ENCODE measurements at regions not wholly inside any gene's neighbourhood (a gene's known extent, or its start where the extent isn't known, plus 50 kb on each side); places are given as distances from the start of the nearest gene placed in this dataset.

DNA sequence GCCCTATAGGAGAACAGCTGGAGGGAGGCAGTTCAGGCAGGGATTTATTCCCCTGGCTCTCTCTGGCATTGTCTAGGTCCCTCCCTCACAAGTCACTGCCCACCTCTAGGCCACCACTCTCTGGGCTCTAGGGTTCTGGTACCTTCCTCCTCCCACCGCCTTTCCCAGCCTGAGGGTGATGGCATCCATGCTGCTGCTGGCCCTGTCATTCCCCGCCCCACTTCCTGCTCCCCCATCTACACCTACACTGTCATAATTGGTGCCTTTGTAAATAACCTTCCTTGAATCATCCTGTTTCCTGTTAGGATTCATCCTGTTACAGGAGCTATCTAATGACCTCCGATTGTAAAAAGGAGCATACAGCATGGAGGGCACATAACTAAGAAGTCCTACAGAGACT, 303.3 kb upstream of the COBL start:
- in situ Hi-C loops (cut with HindIII; ENCODE audit: low sequenced_read_pairs) = no loop called here
- no peak overlapping the region for H3K4me3 ChIP-seq (ENCODE audit: low read depth, low read length)
- TF ChIP-seq, protein P1, sequence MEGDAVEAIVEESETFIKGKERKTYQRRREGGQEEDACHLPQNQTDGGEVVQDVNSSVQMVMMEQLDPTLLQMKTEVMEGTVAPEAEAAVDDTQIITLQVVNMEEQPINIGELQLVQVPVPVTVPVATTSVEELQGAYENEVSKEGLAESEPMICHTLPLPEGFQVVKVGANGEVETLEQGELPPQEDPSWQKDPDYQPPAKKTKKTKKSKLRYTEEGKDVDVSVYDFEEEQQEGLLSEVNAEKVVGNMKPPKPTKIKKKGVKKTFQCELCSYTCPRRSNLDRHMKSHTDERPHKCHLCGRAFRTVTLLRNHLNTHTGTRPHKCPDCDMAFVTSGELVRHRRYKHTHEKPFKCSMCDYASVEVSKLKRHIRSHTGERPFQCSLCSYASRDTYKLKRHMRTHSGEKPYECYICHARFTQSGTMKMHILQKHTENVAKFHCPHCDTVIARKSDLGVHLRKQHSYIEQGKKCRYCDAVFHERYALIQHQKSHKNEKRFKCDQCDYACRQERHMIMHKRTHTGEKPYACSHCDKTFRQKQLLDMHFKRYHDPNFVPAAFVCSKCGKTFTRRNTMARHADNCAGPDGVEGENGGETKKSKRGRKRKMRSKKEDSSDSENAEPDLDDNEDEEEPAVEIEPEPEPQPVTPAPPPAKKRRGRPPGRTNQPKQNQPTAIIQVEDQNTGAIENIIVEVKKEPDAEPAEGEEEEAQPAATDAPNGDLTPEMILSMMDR (IDR thresholded peaks at IDR 0.05; ENCODE audit: low read depth, low read length) = no peak
- DNase-seq (ENCODE audit: low read depth, low spot score) = no peak

- TF ChIP-seq, protein P1 (IDR thresholded peaks at IDR 0.05; ENCODE audit: low read depth, low read length) = no peak
- DNase-seq (ENCODE audit: low read depth, low spot score) = no peak
- in situ Hi-C loops (cut with HindIII; ENCODE audit: low sequenced_read_pairs) = no loop called here
- no peak overlapping the region for H3K4me3 ChIP-seq (ENCODE audit: low read depth, low read length)
Measured at GRCh38 chr7:51617686-51618085, 301.1 kb upstream of the COBL start.

DNA sequence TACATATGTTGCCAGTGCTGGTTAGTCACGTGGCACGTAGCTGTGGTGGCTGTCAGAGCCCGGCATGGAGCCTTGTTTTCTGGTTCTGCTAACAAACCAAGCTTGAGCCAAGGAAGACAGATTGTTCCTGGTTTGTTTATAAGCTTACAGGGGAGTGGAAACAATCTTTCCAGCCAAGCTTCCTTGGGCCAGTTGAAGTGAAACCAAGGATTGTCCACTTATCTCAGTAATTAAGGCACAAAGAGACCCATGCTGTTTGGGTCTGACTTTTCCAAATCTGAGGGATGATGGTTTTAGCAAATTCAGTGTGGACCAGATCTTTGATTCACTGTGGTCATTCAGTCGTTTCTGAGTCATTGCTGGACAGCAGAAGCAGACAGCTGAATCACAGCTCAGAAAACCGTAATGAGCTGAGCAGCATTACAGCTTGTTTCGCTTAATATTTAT, 297.3 kb upstream of the COBL start:
- no peak overlapping the region for H3K4me3 ChIP-seq (ENCODE audit: low read depth, low read length)
- TF ChIP-seq, protein P1 (IDR thresholded peaks at IDR 0.05; ENCODE audit: low read depth, low read length) = no peak
- in situ Hi-C loops (cut with HindIII; ENCODE audit: low sequenced_read_pairs) = no loop called here
- DNase-seq (ENCODE audit: low read depth, low spot score) = peak; percentile 64

- TF ChIP-seq, protein P1 (IDR thresholded peaks at IDR 0.05; ENCODE audit: low read depth, low read length) = no peak
- DNase-seq (ENCODE audit: low read depth, low spot score) = peak; percentile 19
- H3K4me3 ChIP-seq (ENCODE audit: low read depth, low read length) = no peak overlapping the region
- in situ Hi-C loops (cut with HindIII; ENCODE audit: low sequenced_read_pairs) = no loop called here
Measured at GRCh38 chr7:51611937-51612336, 295.3 kb upstream of the COBL start.

GRCh38 chr7:51607447-51607846, 290.8 kb upstream of the COBL start:
- TF ChIP-seq, protein P1 (IDR thresholded peaks at IDR 0.05; ENCODE audit: low read depth, low read length) = no peak
- no peak overlapping the region for H3K4me3 ChIP-seq (ENCODE audit: low read depth, low read length)
- in situ Hi-C loops (cut with HindIII; ENCODE audit: low sequenced_read_pairs) = no loop called here
- DNase-seq (ENCODE audit: low read depth, low spot score) = no peak

DNA sequence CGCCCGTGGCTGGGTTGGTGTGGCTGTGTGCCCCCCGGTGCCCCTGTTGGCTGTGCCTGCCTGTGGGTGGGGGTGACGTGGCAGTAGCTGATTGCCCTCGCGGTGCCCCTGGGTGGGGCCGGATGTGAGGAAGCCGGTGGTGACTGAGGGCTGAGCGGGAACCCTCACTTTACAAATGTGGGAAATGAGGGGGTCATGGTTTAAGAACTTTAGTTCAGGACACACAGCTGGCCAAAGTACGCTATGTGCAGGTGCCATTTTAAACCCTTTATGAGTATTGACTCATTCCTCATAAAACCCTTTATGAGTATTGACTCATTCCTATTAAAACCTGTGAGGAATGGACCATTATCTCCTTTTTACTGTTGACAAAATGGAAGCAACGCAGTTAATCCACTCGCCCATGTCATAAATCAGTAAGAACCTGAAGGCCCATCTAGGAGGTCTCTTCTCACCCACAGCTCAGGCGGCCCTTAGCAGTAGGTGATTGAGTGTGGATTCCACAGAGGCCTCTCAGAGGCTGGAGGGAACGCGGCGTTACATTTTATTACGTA, 290.1 kb upstream of the COBL start:
- in situ Hi-C loops (cut with HindIII; ENCODE audit: low sequenced_read_pairs) = no loop called here
- H3K4me3 ChIP-seq (ENCODE audit: low read depth, low read length) = no peak overlapping the region
- TF ChIP-seq, protein P1 (IDR thresholded peaks at IDR 0.05; ENCODE audit: low read depth, low read length) = no peak
- no peak for DNase-seq (ENCODE audit: low read depth, low spot score)

- no peak overlapping the region for H3K4me3 ChIP-seq (ENCODE audit: low read depth, low read length)
- in situ Hi-C loops (cut with HindIII; ENCODE audit: low sequenced_read_pairs) = no loop called here
- TF ChIP-seq, protein P1 (IDR thresholded peaks at IDR 0.05; ENCODE audit: low read depth, low read length) = no peak
- DNase-seq (ENCODE audit: low read depth, low spot score) = no peak
Measured at GRCh38 chr7:51602376-51602775, 285.8 kb upstream of the COBL start.
